Cardiac septum (tissue), 1 donor: ENCODE measurements at regions not wholly inside any gene's neighbourhood (a gene's known extent, or its start where the extent isn't known, plus 50 kb on each side); places are given as distances from the start of the nearest gene placed in this dataset.

ENCODE experiments used
- DNase-seq: peaks from one replicate; pipeline ENCODE4 v3.0.0-alpha.2; 2020; ENCODE audit warnings: low spot score
- intact Hi-C: fragments of 100-400 bp; cut with DNase I; formaldehyde crosslinking; loops from one replicate; pipeline ENCODE4 v1.14.0; 2022
- donor health status: DM: no; HTN: no; CAD: no.

DNA sequence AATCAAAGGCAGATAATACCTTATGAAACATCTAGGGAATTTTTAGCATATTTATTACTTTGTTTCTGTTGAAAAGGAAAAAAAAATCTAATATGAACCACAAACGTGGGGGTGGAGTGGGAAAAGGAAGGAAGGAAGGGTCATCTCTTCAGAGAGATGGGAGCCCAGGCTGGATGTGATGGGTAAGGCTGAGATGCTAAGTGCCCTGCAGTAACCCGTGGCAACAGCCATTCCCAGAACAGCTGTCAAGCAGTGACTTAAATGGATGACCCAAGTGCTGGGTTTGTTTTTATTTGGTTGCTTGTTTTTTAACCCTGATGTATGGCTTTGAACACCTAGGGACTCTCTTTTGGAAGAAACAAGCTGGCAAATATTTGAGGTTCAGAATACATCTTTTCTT lies 50.7 kb upstream of the KLF7 start:
- DNase-seq: no peak
- intact Hi-C loops: no loop called here

DNA sequence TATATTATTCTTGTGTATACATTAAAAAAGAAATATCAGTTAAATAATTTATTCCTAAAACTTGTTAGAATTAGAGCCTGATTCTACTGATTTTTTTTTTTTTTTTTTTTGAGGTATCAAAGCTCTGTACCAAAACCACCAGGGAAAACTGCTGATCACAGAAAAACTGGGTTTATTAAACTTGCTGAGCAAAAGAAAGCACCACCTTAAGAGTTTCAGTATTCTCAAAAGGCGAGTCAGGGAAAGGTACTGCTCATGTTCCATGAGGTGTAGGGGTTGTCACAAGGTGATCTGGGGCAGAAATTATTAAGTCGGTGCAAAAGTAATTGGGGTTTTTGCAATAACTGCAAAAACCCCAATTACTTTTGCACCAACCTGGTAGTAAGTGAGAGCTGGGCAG lies 51.7 kb upstream of the KLF7 start:
- intact Hi-C loops: no loop called here
- no peak for DNase-seq

DNA sequence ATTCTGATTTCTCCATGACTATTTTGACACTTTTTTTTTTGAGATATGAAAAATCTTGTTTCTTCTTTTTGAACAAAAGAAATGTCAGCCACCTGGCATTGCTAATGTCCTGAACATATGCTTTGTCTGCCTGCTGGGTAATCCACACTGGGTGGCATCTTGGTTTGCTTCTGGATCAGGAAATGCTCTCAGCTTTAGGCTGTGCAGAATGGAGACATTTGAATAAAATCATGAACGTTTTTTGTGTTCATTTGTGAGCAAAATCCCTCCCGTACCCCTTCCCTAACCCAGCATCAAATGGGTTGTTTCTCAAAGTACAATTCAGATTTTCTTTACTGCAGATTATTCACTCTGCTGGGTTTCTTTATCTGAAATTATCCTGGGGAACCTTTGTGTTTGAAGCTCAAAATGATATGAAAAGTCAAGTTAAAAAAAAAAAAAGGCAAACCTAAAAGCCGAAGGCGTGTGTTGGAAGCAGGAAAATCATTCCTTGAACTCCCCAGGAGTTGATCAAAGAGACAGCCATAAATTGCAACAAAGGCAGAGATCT lies 53.4 kb upstream of the KLF7 start:
- intact Hi-C loops: no loop called here
- no peak for DNase-seq

DNA sequence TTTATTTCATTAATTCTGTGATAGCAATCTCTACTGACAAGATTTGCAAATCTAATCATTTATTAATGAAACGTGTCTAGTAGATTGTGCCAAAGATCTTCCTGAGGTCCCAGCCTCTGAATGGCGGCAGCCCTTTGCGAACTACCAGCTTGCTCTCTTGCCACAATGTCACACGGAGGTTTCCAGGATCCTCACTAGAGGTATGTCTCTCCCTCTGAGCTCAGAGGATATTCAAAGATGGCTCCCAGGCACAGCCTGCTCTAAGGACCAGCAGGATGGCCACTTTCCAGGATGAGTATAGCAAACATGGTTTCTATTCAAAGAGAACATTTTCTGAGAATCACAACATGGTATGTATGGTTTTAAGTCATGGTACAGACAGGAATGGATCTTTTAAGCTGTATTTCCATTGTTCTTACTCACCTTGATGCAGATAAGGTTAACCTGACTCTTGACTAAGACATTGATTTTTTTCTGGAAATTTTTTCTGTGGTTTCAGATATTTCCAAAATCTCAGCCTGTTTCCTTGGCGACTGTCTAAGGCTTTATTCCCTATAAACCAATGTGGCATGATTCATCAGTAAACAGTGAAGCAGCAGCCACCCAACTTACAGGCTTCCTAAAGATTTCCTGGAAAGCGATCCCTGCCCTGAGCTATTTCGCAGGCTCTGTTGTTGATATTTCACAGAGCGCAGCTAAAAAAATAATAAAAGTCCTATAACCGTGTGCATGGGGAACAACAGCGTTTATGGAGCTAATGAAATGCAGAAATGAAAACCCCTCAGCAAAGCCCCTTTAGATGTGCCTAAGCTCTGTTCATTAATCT lies 54.1 kb upstream of the KLF7 start:
- no peak for DNase-seq
- intact Hi-C loops: no loop called here

DNA sequence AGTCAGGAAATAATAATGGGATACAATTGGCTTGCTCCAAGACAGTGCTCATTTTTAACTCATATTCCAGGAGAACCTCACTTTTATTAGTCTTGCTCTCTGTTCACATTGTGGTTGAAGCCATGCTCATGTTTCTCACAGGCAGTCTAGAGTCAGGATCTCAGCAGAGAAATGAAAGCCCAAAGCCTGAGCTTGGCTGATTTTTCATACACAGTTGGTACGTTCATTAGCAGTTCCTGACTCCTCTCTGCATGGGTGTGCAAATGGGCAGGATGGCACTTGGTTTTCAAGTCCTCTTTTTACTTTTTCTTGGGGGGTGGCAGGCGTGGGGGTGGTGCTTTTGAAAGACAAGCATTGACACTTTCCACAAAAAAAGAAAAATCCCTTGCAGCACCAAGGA lies 56.0 kb upstream of the KLF7 start:
- no peak for DNase-seq
- intact Hi-C loops: no loop called here

DNA sequence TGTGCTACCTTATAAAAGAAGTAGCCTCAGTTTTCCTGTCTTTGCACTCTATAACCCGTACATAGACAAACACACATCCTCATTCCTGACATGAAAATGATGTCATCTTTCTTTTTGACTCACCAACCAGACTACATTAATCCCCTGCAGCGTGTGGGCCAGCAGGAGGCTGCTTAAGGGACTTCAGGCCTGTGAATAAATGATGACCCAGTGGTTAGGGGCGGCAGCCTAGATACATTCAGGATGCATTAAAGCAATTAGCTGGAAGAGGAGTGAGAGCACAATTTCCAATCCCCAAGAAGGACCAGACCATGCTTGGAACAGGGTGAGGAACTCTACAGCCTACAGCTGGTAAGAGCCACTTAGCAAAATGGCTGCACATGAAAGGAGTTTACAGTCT lies 57.3 kb upstream of the KLF7 start:
- intact Hi-C loops: no loop called here
- DNase-seq: no peak

DNA sequence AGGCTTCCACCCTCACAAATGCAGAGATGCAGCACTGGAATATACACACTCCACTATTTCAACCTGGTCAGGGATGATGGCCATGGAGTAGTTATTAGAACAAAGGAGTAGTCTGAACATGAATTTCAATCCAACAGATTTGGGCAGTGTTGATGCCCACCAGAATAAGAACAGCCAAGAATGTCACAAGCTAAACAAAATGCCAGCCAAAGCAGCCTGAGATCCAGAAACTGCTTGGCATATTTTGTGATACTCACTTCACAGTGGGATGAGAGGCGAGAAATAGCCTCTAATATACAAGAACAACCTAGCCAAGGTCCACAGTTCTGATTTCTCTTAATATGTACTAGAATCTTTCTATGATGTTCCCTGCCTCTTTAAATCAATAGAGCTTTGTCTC lies 58.6 kb upstream of the KLF7 start:
- no peak for DNase-seq
- intact Hi-C loops: no loop called here

DNA sequence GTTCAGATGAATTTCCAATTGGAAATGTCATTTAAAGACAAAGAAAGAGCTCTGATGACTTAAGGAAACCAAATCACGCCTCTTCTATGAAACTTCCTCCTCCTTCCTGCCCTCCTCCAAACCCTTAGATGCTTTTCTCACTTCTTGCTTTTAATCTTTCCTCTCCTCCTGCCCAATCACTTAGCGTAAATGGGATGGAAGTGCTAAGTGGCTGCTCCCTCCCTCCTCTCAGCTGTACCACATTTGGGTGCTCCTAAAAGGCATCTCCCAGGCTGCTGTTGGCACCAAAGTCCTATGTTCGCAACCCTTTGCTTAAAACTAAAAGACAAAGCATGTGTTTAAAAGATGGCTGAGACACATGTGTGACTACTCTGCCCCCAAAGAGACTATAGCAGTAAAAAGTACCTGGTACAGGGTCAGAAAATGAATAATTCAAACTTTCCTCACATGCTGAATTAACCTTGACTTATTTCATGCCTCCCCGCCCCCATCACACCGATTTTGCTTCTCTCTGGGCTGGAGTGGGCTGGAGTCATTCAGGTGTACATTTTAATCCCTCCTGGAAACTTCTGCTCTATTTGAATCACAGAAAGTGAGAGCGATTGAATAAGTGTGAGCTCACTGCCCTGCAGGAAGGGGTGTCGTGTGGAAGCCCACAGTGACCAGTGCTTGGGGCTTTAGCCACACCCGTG lies 59.2 kb upstream of the KLF7 start:
- DNase-seq: no peak
- intact Hi-C loops: loop anchor here (5.0 kb wide), 1 partner anchor 58 kb away; the partner anchor contains the start of gene KLF7

DNA sequence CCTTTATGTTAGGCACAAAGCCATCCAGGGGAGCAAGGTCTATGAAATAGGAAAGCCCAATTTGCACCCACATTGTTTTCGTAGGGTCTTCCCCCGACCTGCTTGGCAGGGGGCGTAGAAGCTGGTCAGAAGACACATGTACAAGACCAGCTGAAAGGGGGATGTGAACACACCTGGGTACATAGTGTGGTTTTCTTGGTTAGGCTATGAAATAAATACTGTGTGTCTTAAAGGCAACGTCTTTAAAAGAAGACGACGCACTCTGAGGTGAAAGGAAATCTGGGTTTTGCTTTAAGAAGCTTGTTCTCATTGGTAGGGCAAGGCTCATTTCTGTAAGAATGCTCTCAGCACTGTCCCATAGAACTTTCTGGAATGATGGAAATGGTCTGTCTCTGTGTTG lies 60.0 kb upstream of the KLF7 start:
- intact Hi-C loops: loop anchor here (5.0 kb wide), 1 partner anchor 58 kb away; the partner anchor contains the start of gene KLF7
- no peak for DNase-seq

DNA sequence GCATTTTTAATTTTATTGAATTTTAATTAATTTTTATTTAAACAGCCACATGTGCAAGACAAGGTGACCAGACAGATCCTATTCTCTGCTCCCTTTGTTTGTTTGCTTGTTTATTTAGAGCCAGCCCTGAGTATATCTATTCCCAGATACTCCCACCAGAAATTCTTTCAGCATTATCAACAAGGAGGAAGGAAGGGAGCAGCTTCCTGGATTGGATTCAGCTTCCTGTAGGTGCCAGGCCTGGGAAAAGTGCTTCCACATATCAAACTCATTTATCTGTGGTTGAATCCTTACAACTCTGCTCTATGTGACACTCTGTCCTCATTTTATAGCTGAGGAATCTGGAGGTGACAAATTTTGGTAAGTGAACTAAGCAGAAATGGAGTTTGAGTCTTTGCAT lies 60.5 kb upstream of the KLF7 start:
- no peak for DNase-seq
- intact Hi-C loops: loop anchor here (5.0 kb wide), 1 partner anchor 59 kb away; the partner anchor contains the start of gene KLF7

DNA sequence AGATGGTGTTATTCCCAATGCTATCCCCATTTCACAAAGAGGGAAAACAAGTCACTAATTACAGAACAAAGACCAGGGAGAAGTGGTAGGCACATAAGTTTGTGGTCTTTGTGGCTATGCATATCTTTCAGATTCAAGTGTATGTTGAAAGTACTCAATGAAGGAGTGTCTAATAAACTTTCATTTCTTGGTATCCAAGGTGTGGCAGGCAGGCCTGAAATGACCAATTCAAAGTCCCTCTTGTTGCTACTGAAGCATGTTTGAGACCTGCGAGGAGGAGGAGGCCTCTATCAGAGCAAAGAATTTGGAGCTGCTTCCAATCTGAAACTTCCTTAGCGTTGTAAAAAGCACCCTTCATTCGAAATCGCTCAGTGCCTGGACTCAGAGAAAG lies 60.9 kb upstream of the KLF7 start:
- intact Hi-C loops: loop anchor here (5.0 kb wide), 1 partner anchor 59 kb away; the partner anchor contains the start of gene KLF7
- no peak for DNase-seq

DNA sequence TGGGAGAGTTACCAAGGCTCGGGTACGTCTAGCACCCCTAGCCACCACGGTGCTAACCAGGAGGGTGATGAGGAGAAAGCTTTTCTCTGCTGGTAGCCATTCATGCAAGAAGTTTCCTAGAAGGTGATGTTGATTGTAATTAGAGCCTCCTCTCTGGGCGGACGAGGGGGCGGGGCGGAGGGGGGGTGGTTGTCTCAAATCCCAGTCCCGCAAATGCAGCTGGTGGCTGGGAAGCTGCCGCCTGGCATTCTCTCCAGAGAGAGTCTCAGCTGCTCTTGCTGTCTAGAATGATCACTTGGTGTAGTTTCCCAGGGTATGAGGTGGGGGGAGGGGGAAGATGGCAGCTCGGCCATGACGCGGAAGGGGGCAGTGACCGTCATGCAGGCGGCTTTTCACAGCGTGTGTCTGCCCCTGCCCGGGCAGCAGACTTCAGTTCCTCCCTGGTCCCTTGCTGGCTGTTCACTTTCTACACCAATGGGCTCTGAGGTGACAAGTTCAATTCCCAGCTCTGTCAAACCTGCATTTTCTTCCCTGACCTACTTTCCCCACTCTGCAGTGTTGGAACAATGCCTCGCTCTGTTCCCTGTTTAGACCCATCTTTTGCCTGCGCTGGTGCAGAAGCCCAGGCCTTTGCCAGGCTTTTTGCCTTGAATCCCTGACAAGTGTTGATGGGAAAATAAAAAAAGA lies 61.5 kb upstream of the KLF7 start:
- intact Hi-C loops: loop anchor here (5.0 kb wide), 1 partner anchor 60 kb away; the partner anchor contains the start of gene KLF7
- no peak for DNase-seq

DNA sequence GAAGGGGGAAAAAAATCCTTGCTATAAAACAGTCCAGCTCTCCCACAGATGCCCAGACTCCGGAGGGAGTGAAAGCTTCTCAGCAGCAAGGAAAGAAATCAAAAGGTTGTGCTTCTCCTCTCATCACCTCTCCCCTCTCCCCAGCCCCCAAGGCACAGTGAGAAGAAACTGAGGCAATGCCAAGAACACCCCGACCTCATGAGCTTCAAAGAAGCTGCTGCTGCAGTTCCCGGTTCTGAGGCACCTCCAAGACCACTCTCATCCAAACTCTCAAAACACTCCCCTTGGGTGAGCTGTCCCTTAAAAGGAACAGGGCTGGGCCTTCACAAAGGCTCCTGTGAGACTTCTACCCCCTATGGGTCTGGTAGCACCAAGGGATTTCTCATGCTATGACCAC lies 62.0 kb upstream of the KLF7 start:
- no peak for DNase-seq
- intact Hi-C loops: loop anchor here (5.0 kb wide), 1 partner anchor 60 kb away; the partner anchor contains the start of gene KLF7

DNA sequence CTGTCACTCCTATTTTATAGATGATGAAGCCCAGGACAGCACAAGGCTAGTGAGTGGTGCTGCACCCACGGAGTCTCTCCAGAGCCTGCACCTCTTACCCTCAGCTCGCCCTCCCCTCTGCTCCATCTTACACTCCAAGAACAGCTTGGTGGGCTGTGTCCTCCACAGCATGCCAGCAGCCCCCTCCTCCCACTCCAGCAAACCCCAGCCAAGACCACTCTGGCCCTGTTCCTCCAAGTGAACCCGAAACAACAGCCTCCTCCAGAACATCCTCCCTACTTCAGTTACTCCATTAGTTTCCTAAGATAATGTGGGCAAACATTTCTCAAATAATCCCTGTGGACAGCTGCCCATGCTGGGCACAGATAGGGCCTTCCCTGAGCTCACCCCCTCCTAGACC lies 62.7 kb upstream of the KLF7 start:
- intact Hi-C loops: loop anchor here (5.0 kb wide), 1 partner anchor 61 kb away; the partner anchor contains the start of gene KLF7
- DNase-seq: no peak

DNA sequence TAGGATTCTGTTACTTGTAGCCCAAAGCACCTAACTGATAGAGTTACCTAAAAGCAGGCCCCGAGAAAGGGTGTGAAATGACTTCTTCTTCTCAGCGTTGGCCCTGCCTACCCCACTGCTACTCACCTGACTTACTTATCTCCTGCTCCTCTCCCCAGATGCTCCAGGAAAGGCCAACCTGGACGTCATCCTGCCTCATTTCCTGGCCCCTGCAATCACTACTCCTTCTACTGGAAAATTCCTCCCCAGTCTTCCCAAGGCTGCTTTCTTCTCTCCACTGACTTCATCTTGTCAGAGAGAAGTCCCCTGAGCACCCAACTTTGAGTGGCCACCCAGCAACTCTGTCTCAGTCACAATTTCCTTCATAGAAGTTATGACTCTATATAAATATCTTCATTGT lies 63.4 kb upstream of the KLF7 start:
- intact Hi-C loops: loop anchor here (5.0 kb wide), 1 partner anchor 62 kb away; the partner anchor contains the start of gene KLF7
- no peak for DNase-seq

DNA sequence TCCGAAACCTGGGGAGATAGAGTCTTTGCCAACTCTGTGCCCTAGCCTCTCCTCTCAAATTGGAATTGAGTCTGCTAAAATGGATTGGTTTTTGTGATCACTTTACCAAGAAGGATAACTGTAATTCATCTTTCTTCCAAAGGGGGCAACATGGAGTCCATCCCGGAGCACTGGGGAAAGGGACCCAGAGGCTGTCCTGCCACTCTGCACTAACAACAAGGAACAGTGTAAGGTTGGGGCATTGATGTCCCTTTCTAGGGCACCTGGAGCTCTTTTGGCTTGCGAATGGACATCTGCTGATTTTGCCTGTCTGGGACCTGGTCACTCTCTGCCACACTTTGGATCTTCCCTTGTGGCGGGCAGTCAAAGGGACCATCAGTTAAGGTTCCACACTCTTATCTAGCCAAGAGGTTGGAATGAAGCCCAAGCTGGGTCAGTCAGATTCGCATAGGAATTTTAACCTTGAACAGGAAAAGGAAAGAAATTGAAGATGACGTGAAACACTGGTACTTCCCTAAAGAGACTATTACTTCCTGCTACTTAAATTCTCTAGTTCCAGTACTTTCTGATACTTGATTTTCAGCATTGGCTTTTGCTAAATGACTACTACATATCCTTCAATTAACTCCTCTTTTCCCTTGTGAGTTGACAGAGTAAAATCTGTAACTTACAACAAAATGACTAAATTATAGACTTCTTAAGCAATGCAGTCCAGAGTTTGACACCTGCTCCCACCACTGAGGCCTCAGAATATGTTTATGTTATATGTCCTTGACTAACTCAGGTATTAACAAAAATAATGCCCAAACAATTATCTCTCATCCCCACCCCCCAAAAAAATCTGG lies 64.7 kb upstream of the KLF7 start:
- intact Hi-C loops: no loop called here

DNA sequence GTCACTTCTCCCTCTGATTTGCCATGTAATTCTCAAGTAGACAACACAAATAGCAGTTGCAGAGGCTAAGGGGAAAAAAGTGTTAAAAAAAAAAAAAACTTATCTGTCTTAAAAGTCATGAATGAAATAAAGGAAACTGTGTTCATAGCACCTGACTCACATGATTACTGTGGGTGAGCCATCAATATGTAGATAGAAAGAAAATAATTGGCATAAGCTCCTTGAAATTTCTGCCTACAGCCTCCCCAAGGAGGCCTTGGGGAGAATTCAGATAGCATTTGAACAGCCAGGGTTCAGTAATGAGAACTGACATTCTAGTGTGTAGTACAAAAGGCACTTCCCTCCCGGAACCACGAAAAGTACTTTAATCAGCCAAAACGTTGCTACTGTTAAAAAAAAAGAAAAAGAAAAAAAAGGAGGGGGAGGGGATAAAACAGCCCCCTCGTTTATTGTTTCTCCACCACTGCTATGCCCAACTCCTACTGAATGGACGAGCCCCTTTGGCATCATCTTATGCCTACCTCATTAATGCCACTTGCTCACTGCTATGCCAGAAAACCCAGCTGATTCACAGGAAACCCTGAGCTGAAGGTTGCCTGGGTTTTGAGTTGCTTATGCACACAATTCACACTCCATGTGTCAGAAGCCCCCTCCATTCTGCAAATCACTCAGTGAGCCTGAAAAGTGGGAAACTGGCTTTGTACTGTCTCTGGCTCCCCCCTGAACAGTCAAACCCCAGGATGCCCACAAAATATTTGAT lies 65.5 kb upstream of the KLF7 start:
- intact Hi-C loops: no loop called here
- DNase-seq: no peak

More for the DNA sequence above, 64.7 kb upstream of the KLF7 start:
- no peak for DNase-seq

DNA sequence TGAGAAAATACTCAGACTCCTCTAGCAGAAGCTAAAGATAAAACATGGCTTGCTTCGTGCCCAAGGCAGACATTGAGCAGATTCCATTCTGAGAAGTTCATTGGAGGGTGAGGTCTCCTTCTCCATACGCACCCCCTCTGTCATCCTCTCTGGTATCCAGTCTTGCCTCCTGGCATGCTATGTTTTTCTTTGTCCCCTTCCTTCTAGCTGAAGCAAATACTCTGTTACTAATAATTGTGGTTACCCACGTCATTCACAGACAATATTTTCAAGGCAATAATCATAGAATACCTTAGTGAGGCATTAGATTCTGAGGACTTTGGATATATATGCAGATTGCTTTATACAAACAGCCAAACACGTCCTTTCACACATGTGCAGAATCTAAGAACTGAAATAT lies 66.2 kb upstream of the KLF7 start:
- intact Hi-C loops: no loop called here
- DNase-seq: no peak
